Astrocyte (in vitro differentiated cells and primary cell): ENCODE measurements at regions not wholly inside any gene's neighbourhood (a gene's known extent, or its start where the extent isn't known, plus 50 kb on each side); places are given as distances from the start of the nearest gene placed in this dataset.

ENCODE experiments used
- DNase-seq: peaks from one replicate; pipeline ENCODE4 v3.0.0-alpha.2; 2010; ENCODE audit warnings: low read depth
- FAIRE-seq: peaks from 2 replicates; lab custom pipeline; 2011; peaks lifted over from hg19 to GRCh38; lab: Jason Lieb, UNC
- H2AFZ ChIP-seq: 2 replicates; pipeline ENCODE4 v1.6.0; 2012; ENCODE audit warnings: low read depth, low read length, inconsistent platforms
- H3K27ac ChIP-seq: 2 replicates; pipeline ENCODE4 v1.5.1; 2011; ENCODE audit warnings: low read depth, low read length, inconsistent platforms
- H3K27me3 ChIP-seq: 2 replicates; pipeline ENCODE4 v1.6.0; 2011; ENCODE audit warnings: low read length, inconsistent platforms; ENCODE audit not compliant: insufficient read depth
- H3K36me3 ChIP-seq: 2 replicates; pipeline ENCODE4 v1.5.1; 2011; ENCODE audit warnings: low read length, inconsistent platforms; ENCODE audit not compliant: insufficient read depth
- H3K4me1 ChIP-seq: 2 replicates; pipeline ENCODE4 v1.5.1; 2011; ENCODE audit warnings: low read length, inconsistent platforms; ENCODE audit not compliant: insufficient read depth
- H3K4me2 ChIP-seq: 2 replicates; pipeline ENCODE4 v1.6.0; 2012; ENCODE audit warnings: low read length, inconsistent platforms
- H3K4me3 ChIP-seq: 2 replicates; pipeline ENCODE4 v1.5.1; 2011; ENCODE audit warnings: low read depth, mild to moderate bottlenecking, low read length, inconsistent platforms; ENCODE audit not compliant: insufficient read depth
- H3K79me2 ChIP-seq: 2 replicates; pipeline ENCODE4 v1.6.0; 2012; ENCODE audit warnings: mild to moderate bottlenecking, low read length, inconsistent platforms; ENCODE audit not compliant: insufficient read depth
- H3K9ac ChIP-seq: 2 replicates; pipeline ENCODE4 v1.6.0; 2012; ENCODE audit warnings: mild to moderate bottlenecking, low read length, inconsistent platforms
- H3K9me3 ChIP-seq: 2 replicates; pipeline ENCODE4 v1.5.1; 2012; ENCODE audit warnings: low read depth, mild to moderate bottlenecking, low read length, inconsistent platforms; ENCODE audit not compliant: insufficient read depth
- H4K20me1 ChIP-seq: 2 replicates; pipeline ENCODE4 v1.6.0; 2012; ENCODE audit warnings: low read length, inconsistent platforms; ENCODE audit not compliant: insufficient read depth
- H3K27ac Mint-ChIP-seq: one replicate; pipeline ENCODE4 v1.8.0; 2021; ENCODE audit warnings: mild to moderate bottlenecking, mixed read lengths; ENCODE audit not compliant: unreplicated experiment
- H3K27me3 Mint-ChIP-seq: one replicate; pipeline ENCODE4 v1.8.0; 2021; ENCODE audit warnings: low read depth, mixed read lengths; ENCODE audit not compliant: unreplicated experiment
- H3K36me3 Mint-ChIP-seq: one replicate; pipeline ENCODE4 v1.8.0; 2021; ENCODE audit warnings: low read depth, mixed read lengths; ENCODE audit not compliant: unreplicated experiment
- H3K4me1 Mint-ChIP-seq: one replicate; pipeline ENCODE4 v1.8.0; 2021; ENCODE audit warnings: low read depth, mixed read lengths; ENCODE audit not compliant: unreplicated experiment
- H3K4me3 Mint-ChIP-seq: one replicate; pipeline ENCODE4 v1.8.0; 2021; ENCODE audit warnings: mild to moderate bottlenecking, moderate library complexity, mixed read lengths; ENCODE audit not compliant: unreplicated experiment
- H3K9me3 Mint-ChIP-seq: one replicate; pipeline ENCODE4 v1.8.0; 2021; ENCODE audit warnings: mild to moderate bottlenecking, mixed read lengths; ENCODE audit not compliant: unreplicated experiment
- EZH2 ChIP-seq: IDR thresholded peaks from 2 replicates; pipeline ENCODE4 v1.6.1; 2012; ENCODE audit warnings: mild to moderate bottlenecking, low read length, inconsistent platforms; ENCODE audit not compliant: insufficient read depth
- TF ChIP-seq, protein P1 (sequence below): IDR thresholded peaks from 2 replicates; pipeline ENCODE4 v1.5.1; 2011; ENCODE audit warnings: low read depth, mild to moderate bottlenecking, inconsistent platforms, low read length, moderate library complexity; ENCODE audit not compliant: insufficient read depth

GRCh38 chr3:20516311-20516710, 330.3 kb upstream of the SGO1 start:
- H3K4me3 Mint-ChIP-seq, result no peak overlapping the region
- Histone ChIP-seq H3K4me1 (no peaks in the 10 kb centered on the region), H3K27ac (no peak overlapping the region), H3K4me3 (no peak overlapping the region), H3K79me2 (no peaks in the 10 kb centered on the region), H4K20me1 (no peaks in the 10 kb centered on the region), H2AFZ (no peak overlapping the region), H3K4me2 (no peak overlapping the region), H3K9me3 (peaks cover 5% of the 10 kb centered on the region), H3K27me3 (no peaks in the 10 kb centered on the region), H3K9ac (no peak overlapping the region), H3K36me3 (no peaks in the 10 kb centered on the region)
- H3K36me3 Mint-ChIP-seq, result no peaks in the 10 kb centered on the region
- no peak for DNase-seq
- H3K27ac Mint-ChIP-seq, result no peak overlapping the region
- FAIRE-seq, result no peak
- no peaks in the 10 kb centered on the region for H3K27me3 Mint-ChIP-seq
- no peaks in the 10 kb centered on the region for H3K9me3 Mint-ChIP-seq
- no peak for TF ChIP-seq EZH2
- TF ChIP-seq, protein P1, sequence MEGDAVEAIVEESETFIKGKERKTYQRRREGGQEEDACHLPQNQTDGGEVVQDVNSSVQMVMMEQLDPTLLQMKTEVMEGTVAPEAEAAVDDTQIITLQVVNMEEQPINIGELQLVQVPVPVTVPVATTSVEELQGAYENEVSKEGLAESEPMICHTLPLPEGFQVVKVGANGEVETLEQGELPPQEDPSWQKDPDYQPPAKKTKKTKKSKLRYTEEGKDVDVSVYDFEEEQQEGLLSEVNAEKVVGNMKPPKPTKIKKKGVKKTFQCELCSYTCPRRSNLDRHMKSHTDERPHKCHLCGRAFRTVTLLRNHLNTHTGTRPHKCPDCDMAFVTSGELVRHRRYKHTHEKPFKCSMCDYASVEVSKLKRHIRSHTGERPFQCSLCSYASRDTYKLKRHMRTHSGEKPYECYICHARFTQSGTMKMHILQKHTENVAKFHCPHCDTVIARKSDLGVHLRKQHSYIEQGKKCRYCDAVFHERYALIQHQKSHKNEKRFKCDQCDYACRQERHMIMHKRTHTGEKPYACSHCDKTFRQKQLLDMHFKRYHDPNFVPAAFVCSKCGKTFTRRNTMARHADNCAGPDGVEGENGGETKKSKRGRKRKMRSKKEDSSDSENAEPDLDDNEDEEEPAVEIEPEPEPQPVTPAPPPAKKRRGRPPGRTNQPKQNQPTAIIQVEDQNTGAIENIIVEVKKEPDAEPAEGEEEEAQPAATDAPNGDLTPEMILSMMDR, result no peak
- no peaks in the 10 kb centered on the region for H3K4me1 Mint-ChIP-seq

DNA sequence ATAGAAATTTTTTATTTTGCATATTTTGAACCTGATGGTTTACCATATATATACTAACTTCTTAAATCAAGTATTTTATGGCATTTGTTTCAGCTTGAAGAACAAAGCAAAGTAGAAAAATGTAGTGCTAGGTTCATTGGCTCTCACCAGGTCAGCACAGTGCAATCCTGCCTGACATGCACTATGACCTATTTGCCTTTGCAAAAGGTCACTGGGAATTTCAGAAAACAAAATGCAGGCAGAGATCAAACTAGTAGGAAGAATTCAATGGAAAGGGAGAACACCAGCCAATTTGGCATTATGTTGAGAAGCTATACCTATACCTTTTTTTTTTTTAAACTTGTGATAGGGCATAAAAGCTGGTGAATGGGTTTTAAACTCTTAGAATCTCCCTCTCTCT, 329.8 kb upstream of the SGO1 start:
- Histone ChIP-seq H3K79me2 (no peaks in the 10 kb centered on the region), H3K9me3 (peaks cover 5% of the 10 kb centered on the region), H4K20me1 (no peaks in the 10 kb centered on the region), H3K4me2 (no peak overlapping the region), H3K27me3 (no peaks in the 10 kb centered on the region), H2AFZ (no peak overlapping the region), H3K36me3 (no peaks in the 10 kb centered on the region), H3K9ac (no peak overlapping the region), H3K4me1 (no peaks in the 10 kb centered on the region), H3K27ac (no peak overlapping the region), H3K4me3 (no peak overlapping the region)
- H3K27ac Mint-ChIP-seq, result no peak overlapping the region
- no peaks in the 10 kb centered on the region for H3K27me3 Mint-ChIP-seq
- H3K4me1 Mint-ChIP-seq, result no peaks in the 10 kb centered on the region
- TF ChIP-seq, protein P1, result no peak
- no peak for TF ChIP-seq EZH2
- no peaks in the 10 kb centered on the region for H3K9me3 Mint-ChIP-seq
- H3K36me3 Mint-ChIP-seq, result no peaks in the 10 kb centered on the region
- DNase-seq (no peak), FAIRE-seq (no peak)
- H3K4me3 Mint-ChIP-seq, result no peak overlapping the region

GRCh38 chr3:20511863-20512505, 326.0 kb upstream of the SGO1 start:
- Histone ChIP-seq H3K4me3 (no peak overlapping the region), H3K36me3 (no peaks in the 10 kb centered on the region), H3K4me1 (no peaks in the 10 kb centered on the region), H3K4me2 (no peak overlapping the region), H4K20me1 (no peaks in the 10 kb centered on the region), H3K9ac (no peak overlapping the region), H3K27me3 (no peaks in the 10 kb centered on the region), H3K79me2 (no peaks in the 10 kb centered on the region), H3K9me3 (peaks cover 5% of the 10 kb centered on the region), H2AFZ (peak overlapping the region; percentile 39), H3K27ac (no peak overlapping the region)
- DNase-seq (peak; percentile 63), FAIRE-seq (peak; percentile 80)
- Mint-ChIP-seq H3K27me3 (no peaks in the 10 kb centered on the region), H3K36me3 (no peaks in the 10 kb centered on the region), H3K27ac (no peak overlapping the region), H3K9me3 (no peaks in the 10 kb centered on the region), H3K4me3 (no peak overlapping the region), H3K4me1 (no peaks in the 10 kb centered on the region)
- TF ChIP-seq EZH2, result no peak
- TF ChIP-seq, protein P1, result peak; percentile 88
